GM20000 (cell line): ENCODE measurements at regions not wholly inside any gene's neighbourhood (a gene's known extent, or its start where the extent isn't known, plus 50 kb on each side); places are given as distances from the start of the nearest gene placed in this dataset.

Experiments used
- DNase-seq: peaks from one replicate; pipeline ENCODE4 v3.0.0; 2012; ENCODE audit warnings: low spot score
- CTCF ChIP-seq: IDR thresholded peaks from 2 replicates; pipeline ENCODE4 v1.5.1; 2012; ENCODE audit warnings: mild to moderate bottlenecking, control low read depth; ENCODE audit errors: extremely low read depth, missing control alignments

GRCh38 chr14:34300882-34301734 lies 160.9 kb downstream of the SPTSSA start:
- DNase-seq: peak; percentile 35
- no peak for TF ChIP-seq CTCF

GRCh38 chr14:34300330-34300729 lies 161.7 kb downstream of the SPTSSA start:
- no peak for DNase-seq
- no peak for TF ChIP-seq CTCF

- DNase-seq: no peak
- no peak for TF ChIP-seq CTCF
Observed at GRCh38 chr14:34299360-34299759, 162.7 kb downstream of the SPTSSA start.

GRCh38 chr14:34297786-34298520 lies 164.1 kb downstream of the SPTSSA start:
- no peak for DNase-seq
- TF ChIP-seq CTCF: no peak

- TF ChIP-seq CTCF: no peak
- DNase-seq: no peak
Observed at GRCh38 chr14:34283590-34283989, 178.4 kb downstream of the SPTSSA start.

GRCh38 chr14:34277191-34277590 lies 184.8 kb downstream of the SPTSSA start:
- TF ChIP-seq CTCF: no peak
- no peak for DNase-seq

- no peak for TF ChIP-seq CTCF
- no peak for DNase-seq
Observed at GRCh38 chr14:34275530-34275929, 186.5 kb downstream of the SPTSSA start.
